CD4-positive, alpha-beta T cell treated with Interleukin-17A for 1 hour (primary cell): ENCODE measurements at regions not wholly inside any gene's neighbourhood (a gene's known extent, or its start where the extent isn't known, plus 50 kb on each side); places are given as distances from the start of the nearest gene placed in this dataset.
A peak's percentile ranks its signal among the peaks of the same experiment; 100 is the strongest.
"Not testable (repeated sequence)": the region's sequence is repeated elsewhere in the genome, so short reads cannot be mapped to it uniquely, and the experiment has no call there.

ENCODE experiments used
- DNase-seq: peaks from one replicate; pipeline ENCODE4 v3.0.0-alpha.2; 2020

- DNase-seq = not testable (repeated sequence)
Observed at GRCh38 chr21:7743940-7744339, 2777.4 kb upstream of the TPTE start.

GRCh38 chr21:7744406-7745099 is 2776.8 kb upstream of the TPTE start:
- not testable (repeated sequence) for DNase-seq

- DNase-seq = not testable (repeated sequence)
Observed at GRCh38 chr21:7745100-7745450, 2776.3 kb upstream of the TPTE start.

GRCh38 chr21:7747964-7748363 is 2773.4 kb upstream of the TPTE start:
- not testable (repeated sequence) for DNase-seq

GRCh38 chr21:7752611-7753010 is 2768.8 kb upstream of the TPTE start:
- DNase-seq = not testable (repeated sequence)

- not testable (repeated sequence) for DNase-seq
Observed at GRCh38 chr21:7753380-7753877, 2768.0 kb upstream of the TPTE start.

GRCh38 chr21:7769985-7770384 is 2751.4 kb upstream of the TPTE start:
- not testable (repeated sequence) for DNase-seq

- not testable (repeated sequence) for DNase-seq
Observed at GRCh38 chr21:7774219-7774618, 2747.2 kb upstream of the TPTE start.

- DNase-seq = peak; percentile 54
Observed at GRCh38 chr21:7775327-7775984, 2745.9 kb upstream of the TPTE start.

- DNase-seq = not testable (repeated sequence)
Observed at GRCh38 chr21:7776035-7776434, 2745.3 kb upstream of the TPTE start.

GRCh38 chr21:7776622-7777021 is 2744.8 kb upstream of the TPTE start:
- not testable (repeated sequence) for DNase-seq

- not testable (repeated sequence) for DNase-seq
Observed at GRCh38 chr21:7777289-7777688, 2744.1 kb upstream of the TPTE start.

- not testable (repeated sequence) for DNase-seq
Observed at GRCh38 chr21:7787427-7788078, 2733.8 kb upstream of the TPTE start.

GRCh38 chr21:7793797-7794196 is 2727.6 kb upstream of the TPTE start:
- DNase-seq = not testable (repeated sequence)

- DNase-seq = not testable (repeated sequence)
Observed at GRCh38 chr21:7797328-7797727, 2724.1 kb upstream of the TPTE start.

- DNase-seq = not testable (repeated sequence)
Observed at GRCh38 chr21:7798446-7798845, 2722.9 kb upstream of the TPTE start.

- not testable (repeated sequence) for DNase-seq
Observed at GRCh38 chr21:7799697-7800096, 2721.7 kb upstream of the TPTE start.

- DNase-seq = not testable (repeated sequence)
Observed at GRCh38 chr21:7813475-7813874, 2707.9 kb upstream of the TPTE start.

GRCh38 chr21:7817013-7817412 is 2704.4 kb upstream of the TPTE start:
- not testable (repeated sequence) for DNase-seq

- DNase-seq = not testable (repeated sequence)
Observed at GRCh38 chr21:7819301-7819700, 2702.1 kb upstream of the TPTE start.

GRCh38 chr21:7825627-7826026 is 2695.8 kb upstream of the TPTE start:
- DNase-seq = not testable (repeated sequence)

- DNase-seq = not testable (repeated sequence)
Observed at GRCh38 chr21:7826174-7826573, 2695.2 kb upstream of the TPTE start.

- not testable (repeated sequence) for DNase-seq
Observed at GRCh38 chr21:7828260-7828659, 2693.1 kb upstream of the TPTE start.

- not testable (repeated sequence) for DNase-seq
Observed at GRCh38 chr21:7829411-7829810, 2692.0 kb upstream of the TPTE start.
